Umbilical cord (tissue), 1 donor: ENCODE measurements at regions not wholly inside any gene's neighbourhood (a gene's known extent, or its start where the extent isn't known, plus 50 kb on each side); places are given as distances from the start of the nearest gene placed in this dataset.
"Not testable (repeated sequence)": the region's sequence is repeated elsewhere in the genome, so short reads cannot be mapped to it uniquely, and the experiment has no call there.

Source experiments
- DNase-seq: peaks from one replicate; pipeline ENCODE4 v3.0.0-alpha.2; 2015; ENCODE audit warnings: low spot score

DNA sequence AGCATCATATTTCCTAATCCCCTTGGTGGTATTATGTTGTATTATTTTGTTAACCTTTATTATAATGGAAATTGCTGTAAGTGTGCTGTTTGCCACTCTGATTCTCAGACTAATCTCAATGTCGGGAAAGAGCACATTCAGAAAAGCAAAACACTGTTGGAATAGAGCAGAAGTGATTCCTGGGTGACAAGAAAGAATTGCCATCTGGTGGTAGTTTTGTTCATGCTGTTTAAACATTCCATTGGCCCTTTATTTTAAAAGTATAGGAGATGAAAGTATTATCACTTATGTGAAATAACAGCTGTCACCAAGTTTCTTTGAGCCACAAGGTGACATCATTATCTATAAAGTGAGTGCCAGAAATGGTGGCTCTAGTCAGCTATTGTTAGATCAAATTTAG lies 301.3 kb upstream of the SGCD start:
- no peak for DNase-seq

- DNase-seq, result no peak
Observed at GRCh38 chr5:156031181-156031580, 295.8 kb upstream of the SGCD start.

- DNase-seq, result peak; percentile 35
Observed at GRCh38 chr5:156036640-156037039, 290.3 kb upstream of the SGCD start.

DNA sequence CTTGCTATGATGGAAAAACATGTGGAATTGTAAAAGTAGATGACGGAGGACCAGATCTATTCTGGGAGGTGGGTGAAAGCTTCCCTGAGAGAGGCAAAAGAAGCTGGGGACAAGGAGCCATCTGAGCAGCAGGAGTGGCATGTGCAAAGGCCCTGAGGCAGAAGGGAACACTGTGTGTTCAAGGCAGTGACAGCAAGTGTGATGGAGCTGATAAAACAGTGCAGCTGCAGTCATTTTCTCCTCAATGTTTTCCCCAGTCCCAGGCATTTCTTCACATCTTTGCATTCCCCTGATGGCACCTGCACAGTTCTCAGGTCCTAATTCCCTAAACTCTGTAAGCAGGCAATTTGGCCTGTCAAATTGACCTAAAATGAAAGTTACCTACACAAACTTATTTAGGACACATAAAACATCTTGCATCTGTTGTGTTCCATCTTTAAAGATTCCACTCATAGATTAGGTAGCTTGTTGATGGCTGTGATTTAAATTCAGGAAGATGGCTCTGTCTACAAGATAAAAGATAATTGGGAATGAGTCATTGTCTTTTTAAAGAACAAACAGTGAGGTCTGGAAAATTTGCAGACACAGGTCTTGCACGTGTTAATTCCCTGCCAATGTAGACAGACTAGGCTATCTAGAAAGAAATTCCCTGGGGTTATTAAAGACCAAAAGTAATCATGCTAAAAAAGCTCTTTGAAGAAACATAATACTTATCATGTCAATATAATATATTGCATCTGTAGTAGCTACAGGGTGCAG lies 289.6 kb upstream of the SGCD start:
- peak; percentile 24 for DNase-seq

DNA sequence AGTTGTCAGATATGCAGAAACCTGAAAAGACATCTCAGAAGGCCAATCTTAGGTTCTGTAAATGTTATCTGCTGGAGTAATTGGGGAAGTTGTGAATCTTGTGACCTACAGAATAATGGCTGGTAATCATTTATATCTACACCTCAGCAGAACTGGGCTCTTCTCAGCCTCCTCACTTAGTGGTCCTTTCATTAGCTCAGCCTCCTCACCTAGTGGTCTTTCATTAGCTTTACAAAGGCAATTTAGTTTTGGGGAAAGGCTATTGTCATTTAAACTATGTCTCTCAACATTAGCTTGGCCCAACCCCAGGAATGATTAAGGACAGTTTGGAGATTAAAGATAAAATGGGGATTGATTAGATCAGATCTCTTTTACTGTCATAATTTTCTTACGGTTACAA lies 284.2 kb upstream of the SGCD start:
- no peak for DNase-seq

GRCh38 chr5:156043351-156043750 lies 283.6 kb upstream of the SGCD start:
- DNase-seq, result no peak

- no peak for DNase-seq
Observed at GRCh38 chr5:156051972-156052371, 275.0 kb upstream of the SGCD start.

- no peak for DNase-seq
Observed at GRCh38 chr5:156052656-156053055, 274.3 kb upstream of the SGCD start.

DNA sequence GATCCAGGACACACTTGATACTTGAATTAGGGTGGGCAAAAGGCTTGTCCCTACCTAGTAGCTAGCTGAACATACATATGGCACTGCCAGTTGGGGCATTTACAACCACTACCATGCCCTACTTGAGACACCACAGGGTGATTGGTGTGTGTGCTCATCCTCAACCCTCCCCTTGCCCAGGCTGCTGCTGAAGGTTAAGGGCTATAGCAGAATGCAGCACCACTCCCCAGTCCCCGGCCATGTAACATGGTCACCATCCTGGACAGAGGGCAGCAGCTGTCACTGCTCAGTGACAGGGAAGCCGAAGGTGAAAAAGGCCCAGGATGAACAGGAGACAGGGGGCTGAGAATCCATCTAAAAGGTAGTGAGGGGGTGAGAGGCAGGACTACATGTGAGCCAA lies 273.9 kb upstream of the SGCD start:
- no peak for DNase-seq

GRCh38 chr5:156076912-156077311 lies 250.1 kb upstream of the SGCD start:
- no peak for DNase-seq

DNA sequence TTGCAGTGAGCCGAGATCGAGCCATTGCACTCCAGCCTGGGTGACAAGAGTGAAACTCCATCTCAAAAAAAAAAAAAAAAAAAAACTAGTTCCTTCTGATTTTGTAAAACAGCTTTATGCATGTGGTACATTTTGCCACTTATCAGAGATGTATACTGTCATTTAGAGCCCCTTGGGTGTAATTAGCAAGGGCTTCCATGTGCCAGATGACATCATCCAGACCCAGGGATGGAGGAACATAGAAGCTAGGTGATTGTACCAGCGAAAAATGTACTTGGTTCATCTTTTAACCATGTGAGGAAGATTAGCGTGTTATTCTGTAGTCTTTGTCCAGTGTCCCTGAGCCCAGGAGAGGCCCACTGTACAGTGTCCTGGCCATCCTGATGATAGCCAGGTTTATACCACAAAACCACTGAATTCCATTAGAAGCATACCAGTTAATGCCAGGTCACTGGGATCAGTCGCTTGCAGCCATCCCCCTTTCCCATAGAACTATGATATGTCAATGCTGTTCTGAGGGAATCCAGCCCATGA lies 239.3 kb upstream of the SGCD start:
- no peak for DNase-seq

- not testable (repeated sequence) for DNase-seq
Observed at GRCh38 chr5:156089955-156090940, 236.7 kb upstream of the SGCD start.

GRCh38 chr5:156093024-156093423 lies 233.9 kb upstream of the SGCD start:
- no peak for DNase-seq

DNA sequence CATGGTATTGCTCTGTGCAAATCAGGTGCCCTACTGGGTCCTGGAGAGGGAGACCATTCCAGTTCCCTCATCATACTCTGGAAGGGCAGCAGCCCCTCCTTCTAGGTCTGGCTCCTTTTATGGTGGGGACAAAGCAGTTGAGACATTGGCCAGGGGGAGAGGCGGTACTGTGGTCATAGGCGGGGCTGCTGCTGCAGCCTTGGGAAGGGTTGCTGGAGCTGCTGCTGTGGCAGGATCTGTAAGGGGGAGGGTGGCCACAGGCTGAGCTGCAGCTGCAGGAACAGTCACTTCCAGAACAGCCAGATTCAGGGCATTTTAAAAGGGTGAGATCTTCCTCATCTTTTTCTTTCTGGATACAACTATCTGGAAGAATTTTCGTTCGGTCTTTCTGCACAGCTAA lies 233.0 kb upstream of the SGCD start:
- DNase-seq, result peak; percentile 25

GRCh38 chr5:156095709-156096241 lies 231.2 kb upstream of the SGCD start:
- no peak for DNase-seq

DNA sequence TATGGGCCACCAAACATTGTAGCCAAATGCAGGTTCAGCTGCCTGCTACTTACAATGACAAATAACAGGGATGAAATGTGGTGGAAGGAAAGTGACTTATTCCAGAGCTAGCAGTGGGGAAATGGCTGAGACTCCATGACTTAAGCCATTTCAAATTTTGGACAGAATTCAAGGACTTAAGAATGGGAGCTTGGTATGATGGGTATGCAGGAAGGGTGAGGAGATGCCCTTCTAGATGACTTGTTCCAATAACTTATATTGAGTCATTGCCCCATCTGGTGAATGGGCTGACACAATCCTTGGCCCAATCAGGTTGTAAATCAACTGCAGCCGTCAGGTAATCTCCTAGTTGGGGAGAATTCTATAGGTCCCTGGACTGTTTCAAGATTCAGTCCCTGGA lies 230.7 kb upstream of the SGCD start:
- peak; percentile 7 for DNase-seq

DNA sequence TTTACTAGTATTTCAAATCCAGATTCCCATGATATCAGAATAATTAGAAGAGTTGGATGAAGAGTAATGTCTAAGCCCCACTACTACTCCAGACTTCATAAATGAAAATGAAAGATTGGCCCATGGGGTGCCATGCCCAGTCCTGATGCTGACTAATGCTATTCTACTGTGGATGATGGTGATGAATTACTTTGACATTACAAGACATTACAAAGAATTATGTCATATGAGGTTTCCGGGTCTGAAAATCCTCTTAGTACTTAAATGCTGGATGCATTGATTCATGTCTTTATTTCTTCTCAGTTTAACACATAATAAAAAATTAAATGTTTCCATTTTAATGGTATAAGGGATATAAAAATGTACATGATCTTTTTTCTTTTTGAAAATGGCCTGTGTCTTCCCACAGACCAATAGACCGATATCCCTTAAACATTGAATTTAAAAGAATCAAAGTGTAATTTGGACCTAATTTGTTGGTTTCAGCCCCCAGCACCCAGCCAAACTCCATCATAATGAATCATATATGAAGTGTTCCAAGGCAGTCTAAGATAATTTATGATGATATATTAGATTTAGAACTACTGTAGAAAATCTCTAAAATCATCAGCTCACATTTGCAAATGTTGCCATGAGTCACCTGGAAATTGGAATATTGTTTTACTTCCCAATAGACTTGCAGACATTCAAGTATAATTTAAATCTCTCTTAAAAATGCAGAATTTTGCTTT lies 223.6 kb upstream of the SGCD start:
- no peak for DNase-seq

DNA sequence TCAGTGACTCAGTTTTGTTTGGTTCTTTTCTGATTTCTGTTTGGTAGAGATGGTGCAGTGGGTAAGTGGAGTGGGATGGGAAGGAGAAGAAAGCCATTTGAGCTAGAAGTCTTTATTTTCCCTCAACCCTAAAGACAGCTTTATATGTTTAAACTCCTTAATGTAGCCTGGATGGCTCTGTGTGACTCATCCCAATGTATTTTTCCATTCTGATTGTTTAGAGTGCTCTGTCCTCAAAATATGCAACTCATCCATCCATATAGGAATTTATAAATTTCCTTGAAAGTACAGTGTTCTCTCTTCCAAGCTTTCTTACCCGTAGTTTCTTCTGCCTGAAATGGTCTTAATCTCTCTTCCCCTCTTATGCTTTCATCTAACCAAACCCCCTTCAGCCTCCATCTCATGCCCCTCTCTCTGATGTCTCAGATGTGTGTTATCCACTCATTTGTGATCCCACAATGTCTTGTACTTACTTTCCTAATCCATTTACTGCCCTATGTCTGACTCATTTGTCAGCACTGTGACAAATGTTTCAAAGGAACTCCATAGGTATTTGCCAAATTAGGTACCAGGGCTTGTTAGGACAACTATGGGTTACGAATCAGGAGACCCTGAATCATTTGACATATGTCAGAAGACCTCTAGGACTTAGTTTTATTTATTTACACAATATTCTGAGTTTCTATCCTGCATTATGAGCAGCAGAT lies 217.5 kb upstream of the SGCD start:
- DNase-seq, result no peak

DNA sequence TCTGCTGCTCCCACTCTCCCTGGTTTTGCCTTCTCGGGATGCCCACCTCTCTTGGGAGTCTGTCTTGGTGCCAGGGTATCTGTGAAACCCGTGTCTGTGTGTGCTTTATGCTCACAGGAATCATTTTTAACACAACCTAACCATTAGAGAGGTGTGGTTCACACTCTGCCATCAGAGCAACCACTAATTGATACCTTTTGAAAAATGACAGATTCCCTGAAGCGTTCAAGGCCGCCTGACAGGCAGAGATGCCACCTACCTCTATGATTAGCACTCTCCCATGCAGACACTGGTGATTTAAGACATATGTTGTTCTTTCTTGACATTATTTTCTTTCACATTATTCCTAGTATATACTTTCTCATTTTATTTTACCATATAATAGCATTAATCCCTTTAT lies 207.3 kb upstream of the SGCD start:
- DNase-seq, result no peak

- DNase-seq, result no peak
Observed at GRCh38 chr5:156120777-156121176, 206.2 kb upstream of the SGCD start.

DNA sequence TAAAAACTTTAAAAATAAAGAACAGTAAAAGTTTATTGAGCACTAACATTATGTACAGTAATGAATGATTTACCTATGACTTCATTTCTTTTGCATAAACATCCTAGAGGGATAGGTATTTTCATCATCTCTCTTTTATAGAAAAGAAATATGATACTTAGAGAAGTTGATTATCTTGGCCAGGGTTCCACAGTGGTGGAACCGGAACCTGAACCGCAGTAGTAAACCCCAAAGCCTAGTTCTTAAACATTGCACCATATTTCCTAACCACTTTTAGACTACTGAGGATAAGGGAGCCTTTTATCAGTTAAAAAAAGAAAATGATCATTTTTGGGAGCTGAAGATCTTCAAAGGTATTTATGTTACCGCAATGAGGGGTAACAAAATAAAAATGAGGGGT lies 205.7 kb upstream of the SGCD start:
- no peak for DNase-seq
